ENCODE measurements at regions not wholly inside any gene's neighbourhood (a gene's known extent, or its start where the extent isn't known, plus 50 kb on each side); places are given as distances from the start of the nearest gene placed in this dataset.
A peak's percentile ranks its signal among the peaks of the same experiment; 100 is the strongest.

GRCh38 chr2:192876698-192877097, 682.0 kb upstream of the TMEFF2 start:
- DNase-seq (ENCODE audit: extremely low read depth, low read depth), result no peak

DNA sequence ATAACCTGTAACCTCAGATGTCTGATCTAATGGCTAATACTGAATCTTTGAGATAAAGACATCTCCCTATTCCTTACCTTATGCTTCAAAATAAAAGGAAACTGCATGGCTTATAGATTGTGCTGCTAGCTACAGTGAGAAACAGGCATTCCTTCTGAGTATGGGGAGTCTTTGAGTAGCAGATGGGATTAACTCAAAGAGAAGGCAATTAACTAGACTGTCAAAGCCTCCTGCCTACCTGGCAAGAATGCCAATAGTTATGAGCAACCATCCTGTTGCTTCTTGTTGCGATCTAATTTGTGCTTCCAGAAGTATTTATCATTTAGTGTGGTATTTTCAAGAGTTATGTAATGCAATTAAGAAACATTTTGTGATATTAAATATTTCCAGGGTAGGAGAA, 660.0 kb upstream of the TMEFF2 start:
- DNase-seq (ENCODE audit: extremely low read depth, low read depth), result no peak

DNA sequence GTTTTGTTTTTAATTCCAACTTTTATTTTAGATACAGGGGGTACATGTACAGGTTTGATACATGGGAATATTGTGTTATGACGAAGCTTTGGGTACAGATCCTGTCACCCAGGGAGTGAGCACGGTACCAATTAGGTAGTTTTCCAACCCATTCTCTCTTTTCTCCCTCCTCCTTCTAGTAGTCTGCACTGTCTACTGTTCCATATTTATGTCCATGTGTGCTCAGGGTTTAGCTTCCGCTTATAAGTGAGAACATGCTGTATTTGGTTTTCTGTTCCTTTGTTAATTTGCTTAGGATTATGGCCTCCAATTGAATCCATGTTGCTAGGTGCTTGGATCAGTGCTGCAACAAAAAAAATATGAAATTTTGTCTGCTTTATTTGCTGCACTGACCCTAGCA, 659.3 kb upstream of the TMEFF2 start:
- no peak for DNase-seq (ENCODE audit: extremely low read depth, low read depth)

DNA sequence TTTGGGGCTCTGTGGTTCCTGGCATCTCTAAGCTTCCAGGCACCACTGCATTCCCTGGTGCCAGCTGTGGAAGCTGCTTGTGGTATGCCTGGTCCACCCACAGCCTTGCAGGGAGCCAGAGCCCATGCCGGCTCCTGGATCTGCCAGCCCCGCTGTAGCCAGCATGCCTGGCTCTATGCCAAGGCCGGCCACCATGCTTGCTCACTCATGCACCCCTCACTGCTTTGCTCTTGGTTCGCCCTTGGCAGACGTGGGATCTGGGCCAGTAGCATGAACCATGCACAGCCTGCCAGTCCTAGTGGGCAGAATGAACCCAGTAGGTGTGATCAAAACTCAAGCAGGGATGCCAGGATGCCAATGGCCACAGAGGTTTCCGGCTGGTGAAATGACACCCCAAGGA, 634.2 kb upstream of the TMEFF2 start:
- DNase-seq (ENCODE audit: extremely low read depth, low read depth), result no peak

GRCh38 chr2:192828175-192828574, 633.4 kb upstream of the TMEFF2 start:
- DNase-seq (ENCODE audit: extremely low read depth, low read depth), result no peak

DNA sequence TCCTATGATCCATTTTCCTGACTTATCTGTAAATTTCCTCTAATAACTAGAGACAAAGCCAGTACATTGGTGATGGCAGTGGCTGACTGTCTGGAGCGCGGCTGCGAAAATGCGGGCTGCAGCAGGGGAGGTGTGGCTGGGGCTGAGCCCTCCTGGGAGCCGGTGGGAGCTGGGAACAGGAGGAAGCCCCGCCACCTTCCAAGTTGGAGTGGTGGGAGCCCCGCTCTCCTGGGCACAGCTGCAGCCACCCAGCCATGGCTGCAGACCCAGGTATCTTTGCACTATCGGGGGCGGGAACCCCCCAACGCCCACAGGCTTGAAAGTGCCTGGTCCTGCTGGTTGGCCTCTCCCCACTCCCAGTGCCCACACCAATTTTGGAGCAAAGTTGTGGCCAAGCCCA, 633.0 kb upstream of the TMEFF2 start:
- no peak for DNase-seq (ENCODE audit: extremely low read depth, low read depth)

DNA sequence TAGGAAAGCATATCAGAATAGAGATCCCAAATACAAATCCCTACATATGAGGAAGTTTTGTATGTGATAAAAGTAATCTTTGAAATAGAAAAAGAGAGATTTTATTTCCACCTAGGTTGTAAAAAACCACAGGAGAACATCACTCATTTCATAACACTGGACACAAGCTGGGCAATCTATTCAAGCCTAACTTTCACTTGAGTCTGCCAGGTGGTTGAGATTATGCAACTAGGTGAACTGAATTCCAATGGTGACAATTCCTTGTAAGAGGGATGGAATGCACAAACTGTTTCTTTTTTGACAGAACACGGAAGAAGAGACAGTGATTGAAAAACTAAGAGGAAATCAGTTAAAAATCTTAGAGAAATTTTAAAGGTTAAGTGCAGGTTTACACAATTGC, 619.6 kb upstream of the TMEFF2 start:
- no peak for DNase-seq (ENCODE audit: extremely low read depth, low read depth)

- DNase-seq (ENCODE audit: extremely low read depth, low read depth), result no peak
Observed at GRCh38 chr2:192813341-192813740, 618.6 kb upstream of the TMEFF2 start.

- DNase-seq (ENCODE audit: extremely low read depth, low read depth), result no peak
Observed at GRCh38 chr2:192809173-192809572, 614.4 kb upstream of the TMEFF2 start.

- no peak for DNase-seq (ENCODE audit: extremely low read depth, low read depth)
Observed at GRCh38 chr2:192783643-192784042, 588.9 kb upstream of the TMEFF2 start.

- DNase-seq (ENCODE audit: extremely low read depth, low read depth), result no peak
Observed at GRCh38 chr2:192775459-192776262, 580.9 kb upstream of the TMEFF2 start.

GRCh38 chr2:192775011-192775410, 580.3 kb upstream of the TMEFF2 start:
- no peak for DNase-seq (ENCODE audit: extremely low read depth, low read depth)

GRCh38 chr2:192773044-192773443, 578.3 kb upstream of the TMEFF2 start:
- no peak for DNase-seq (ENCODE audit: extremely low read depth, low read depth)

DNA sequence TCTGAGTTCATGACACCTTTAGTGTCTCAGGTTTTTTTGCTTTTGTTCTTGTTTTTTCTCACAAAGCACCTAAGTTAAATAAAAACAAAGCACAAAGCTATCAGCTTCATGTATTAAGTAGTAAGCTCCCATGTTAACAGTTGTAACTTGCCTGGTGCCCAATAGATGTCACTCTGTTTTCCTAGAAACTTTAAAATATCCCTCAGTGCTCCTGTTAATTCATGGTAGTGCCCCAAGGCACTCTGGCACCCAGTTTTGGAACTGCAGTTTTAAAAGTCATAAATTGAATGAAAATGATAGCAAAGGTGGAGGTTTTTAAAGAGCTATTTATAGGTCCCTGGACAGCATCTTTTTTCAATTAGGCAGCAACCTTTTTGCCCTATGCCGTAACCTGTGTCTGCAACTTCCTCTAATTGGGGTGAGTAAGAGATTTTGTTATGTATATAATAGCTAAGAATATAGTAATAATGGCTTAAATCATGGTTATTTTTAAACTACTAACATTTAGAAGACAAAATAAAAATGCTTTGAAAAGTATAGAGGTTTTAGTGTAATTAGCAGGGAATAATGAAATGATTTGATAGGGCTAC, 555.0 kb upstream of the TMEFF2 start:
- peak; percentile 20 for DNase-seq (ENCODE audit: extremely low read depth, low read depth)

- DNase-seq (ENCODE audit: extremely low read depth, low read depth), result peak; percentile 7
Observed at GRCh38 chr2:192741889-192742288, 547.2 kb upstream of the TMEFF2 start.

GRCh38 chr2:192735447-192735846, 540.7 kb upstream of the TMEFF2 start:
- DNase-seq (ENCODE audit: extremely low read depth, low read depth), result no peak

DNA sequence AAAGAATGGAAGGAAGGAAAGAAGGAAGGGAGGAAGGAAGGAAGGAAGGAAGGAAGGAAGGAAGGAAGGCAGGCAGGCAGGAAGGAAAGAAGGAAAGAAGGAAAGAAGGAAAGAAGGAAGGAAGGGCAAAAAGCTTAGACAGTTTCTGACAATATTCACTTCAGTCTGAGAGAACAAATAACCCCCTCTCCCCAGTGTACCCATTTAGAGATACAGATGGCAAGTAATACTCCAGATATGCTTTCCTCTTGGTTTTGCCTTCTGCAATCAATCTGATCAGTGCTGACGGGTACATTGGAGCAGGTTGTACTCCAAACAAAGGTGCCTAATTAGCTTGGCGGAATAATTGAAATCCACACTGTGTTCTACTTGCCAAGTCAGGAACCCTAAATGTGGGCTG, 534.6 kb upstream of the TMEFF2 start:
- DNase-seq (ENCODE audit: extremely low read depth, low read depth), result no peak

- DNase-seq (ENCODE audit: extremely low read depth, low read depth), result no peak
Observed at GRCh38 chr2:192725991-192726390, 531.3 kb upstream of the TMEFF2 start.

GRCh38 chr2:192719629-192720028, 524.9 kb upstream of the TMEFF2 start:
- no peak for DNase-seq (ENCODE audit: extremely low read depth, low read depth)

DNA sequence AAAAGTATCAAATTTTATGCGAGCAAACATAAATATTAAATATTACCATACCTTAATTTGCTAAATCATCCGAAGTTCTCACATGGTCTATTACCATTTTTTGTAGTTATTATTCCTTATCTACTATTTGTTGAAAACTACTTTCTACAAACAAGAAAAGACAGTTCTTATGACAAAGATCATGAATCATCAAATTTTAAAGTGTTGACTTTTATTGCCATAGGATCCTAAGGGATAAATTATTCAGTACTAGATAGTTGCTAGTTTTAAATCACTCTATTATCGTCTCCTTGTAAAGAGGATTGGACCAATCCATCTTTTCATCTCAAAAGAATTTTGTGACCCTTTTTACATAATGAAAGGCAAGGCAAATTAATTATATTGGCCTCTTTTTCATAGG, 523.6 kb upstream of the TMEFF2 start:
- DNase-seq (ENCODE audit: extremely low read depth, low read depth), result no peak

DNA sequence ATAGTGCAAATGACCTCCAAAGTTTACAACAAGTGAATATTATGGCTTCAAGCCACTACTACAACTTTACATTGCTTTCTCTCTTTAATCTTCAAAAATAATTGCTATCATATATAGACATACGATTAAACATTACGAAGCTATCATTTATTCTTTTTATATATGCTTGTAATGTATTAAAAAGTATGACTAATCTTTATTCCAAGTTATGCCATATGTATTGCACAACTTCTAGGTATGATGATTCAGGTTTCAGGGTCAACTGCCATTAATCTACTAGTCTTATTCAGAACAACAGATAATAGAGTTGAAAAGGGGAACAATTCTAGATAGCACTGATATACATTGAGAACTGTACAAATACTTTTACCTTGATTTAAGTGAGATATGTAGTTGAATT, 506.2 kb upstream of the TMEFF2 start:
- no peak for DNase-seq (ENCODE audit: extremely low read depth, low read depth)

DNA sequence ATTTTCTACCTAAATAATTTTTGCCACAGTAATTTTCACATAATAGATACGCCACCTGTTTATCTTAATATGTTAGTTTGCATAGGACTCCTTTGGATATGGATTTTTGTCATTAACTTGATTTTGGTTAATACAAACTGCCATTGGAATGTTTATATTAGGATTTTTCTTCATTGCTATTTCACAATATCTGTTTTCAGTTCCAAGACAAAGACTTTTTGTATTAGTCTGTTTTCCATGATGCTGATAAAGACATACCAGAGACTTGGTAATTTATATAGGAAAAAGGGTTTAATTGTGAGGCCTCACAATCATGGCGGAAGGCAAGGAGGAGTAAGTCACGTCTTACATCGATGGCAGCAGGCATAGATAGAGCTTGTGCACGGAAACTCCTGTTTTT, 503.1 kb upstream of the TMEFF2 start:
- no peak for DNase-seq (ENCODE audit: extremely low read depth, low read depth)

GRCh38 chr2:192696857-192697256, 502.1 kb upstream of the TMEFF2 start:
- no peak for DNase-seq (ENCODE audit: extremely low read depth, low read depth)

All from NCI-H460 (cell line).